ENCODE measurements at regions not wholly inside any gene's neighbourhood (a gene's known extent, or its start where the extent isn't known, plus 50 kb on each side); places are given as distances from the start of the nearest gene placed in this dataset.

- TF ChIP-seq CTCF (IDR thresholded peaks at IDR 0.05) (no peak), ZNF219 (CRISPR knock-in tag; IDR thresholded peaks at IDR 0.05; ENCODE audit: borderline replicate concordance) (no peak), ZNF317 (CRISPR knock-in tag; IDR thresholded peaks at IDR 0.05; ENCODE audit: borderline replicate concordance, low read depth) (no peak)
- TF ChIP-seq, protein P1, sequence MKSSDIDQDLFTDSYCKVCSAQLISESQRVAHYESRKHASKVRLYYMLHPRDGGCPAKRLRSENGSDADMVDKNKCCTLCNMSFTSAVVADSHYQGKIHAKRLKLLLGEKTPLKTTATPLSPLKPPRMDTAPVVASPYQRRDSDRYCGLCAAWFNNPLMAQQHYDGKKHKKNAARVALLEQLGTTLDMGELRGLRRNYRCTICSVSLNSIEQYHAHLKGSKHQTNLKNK (CRISPR knock-in tag; IDR thresholded peaks at IDR 0.05) = no peak
- TF ChIP-seq, protein P2, sequence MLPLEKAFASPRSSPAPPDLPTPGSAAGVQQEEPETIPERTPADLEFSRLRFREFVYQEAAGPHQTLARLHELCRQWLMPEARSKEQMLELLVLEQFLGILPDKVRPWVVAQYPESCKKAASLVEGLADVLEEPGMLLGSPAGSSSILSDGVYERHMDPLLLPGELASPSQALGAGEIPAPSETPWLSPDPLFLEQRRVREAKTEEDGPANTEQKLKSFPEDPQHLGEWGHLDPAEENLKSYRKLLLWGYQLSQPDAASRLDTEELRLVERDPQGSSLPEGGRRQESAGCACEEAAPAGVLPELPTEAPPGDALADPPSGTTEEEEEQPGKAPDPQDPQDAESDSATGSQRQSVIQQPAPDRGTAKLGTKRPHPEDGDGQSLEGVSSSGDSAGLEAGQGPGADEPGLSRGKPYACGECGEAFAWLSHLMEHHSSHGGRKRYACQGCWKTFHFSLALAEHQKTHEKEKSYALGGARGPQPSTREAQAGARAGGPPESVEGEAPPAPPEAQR (CRISPR knock-in tag; IDR thresholded peaks at IDR 0.05) = no peak
Observed at GRCh38 chr15:45980366-45980765, 345.5 kb downstream of the SQOR start.

All from WTC11 (cell line).